OCI-LY7 (cell line): ENCODE measurements at regions not wholly inside any gene's neighbourhood (a gene's known extent, or its start where the extent isn't known, plus 50 kb on each side); places are given as distances from the start of the nearest gene placed in this dataset.

Experiments used
- BruUV-seq: library from RNA; stranded (reverse); fragments of 400-500 nt; replicated peaks from 2 replicates; lab custom pipeline; 2021; lab: Mats Ljungman, UMichigan
- CTCF ChIA-PET: fragments of 300-600 bp; sonication (Branson Sonifier 250); formaldehyde crosslinking; loops from one replicate; lab custom pipeline; 2022; ENCODE audit warnings: antibody characterized with exemption; ENCODE audit not compliant: unreplicated experiment; lab: Charles Lee
- POLR2A ChIA-PET: fragments of 300-600 bp; sonication (Branson Sonifier 250); formaldehyde crosslinking; loops from one replicate; lab custom pipeline; 2022; ENCODE audit warnings: antibody characterized with exemption; lab: Charles Lee
- DNase-seq: peaks from one replicate; pipeline ENCODE4 v3.0.0-alpha.2; 2015; ENCODE audit warnings: low spot score
- H2AFZ ChIP-seq: fragments of 200-600 bp; sonication (generic), shearing (Covaris generic); 2 replicates; pipeline ENCODE4 v1.6.1; 2014; ENCODE audit warnings: mild to moderate bottlenecking, antibody characterized with exemption, low read length, moderate library complexity
- H3K27ac ChIP-seq: fragments of 200-600 bp; sonication (generic); 2 replicates; pipeline ENCODE4 v1.5.1; 2014; ENCODE audit warnings: mixed run types, low read depth, mild to moderate bottlenecking, moderate library complexity, low read length, inconsistent platforms; ENCODE audit not compliant: poor library complexity, severe bottlenecking
- H3K36me3 ChIP-seq: fragments of 200-600 bp; sonication (generic); 2 replicates; pipeline ENCODE4 v1.6.1; 2014; ENCODE audit warnings: mild to moderate bottlenecking, antibody characterized with exemption, low read length, moderate library complexity, mixed read lengths; ENCODE audit not compliant: insufficient read depth
- H3K4me1 ChIP-seq: fragments of 200-600 bp; sonication (generic); 2 replicates; pipeline ENCODE4 v1.5.1; 2014; ENCODE audit warnings: mild to moderate bottlenecking, low read length; ENCODE audit not compliant: insufficient read depth, poor library complexity, severe bottlenecking
- H3K4me2 ChIP-seq: fragments of 200-600 bp; sonication (generic); 2 replicates; pipeline ENCODE4 v1.6.1; 2014; ENCODE audit warnings: mild to moderate bottlenecking, low read length
- H3K4me3 ChIP-seq: fragments of 200-600 bp; sonication (generic); 2 replicates; pipeline ENCODE4 v1.5.1; 2014; ENCODE audit warnings: mild to moderate bottlenecking, low read depth, low read length; ENCODE audit not compliant: poor library complexity, severe bottlenecking
- H3K79me2 ChIP-seq: fragments of 200-600 bp; sonication (generic); 2 replicates; pipeline ENCODE4 v1.6.1; 2016; ENCODE audit warnings: low read depth, mild to moderate bottlenecking, low read length, moderate library complexity, mixed read lengths; ENCODE audit not compliant: insufficient read depth
- H3K9me2 ChIP-seq: fragments of 200-600 bp; sonication (generic); 2 replicates; pipeline ENCODE4 v1.6.1; 2016; ENCODE audit warnings: mild to moderate bottlenecking, low read length, mixed read lengths; ENCODE audit not compliant: insufficient read depth
- H3K9me3 ChIP-seq: fragments of 200-600 bp; sonication (generic); 2 replicates; pipeline ENCODE4 v1.6.1; 2014; ENCODE audit warnings: mild to moderate bottlenecking, mixed run types, low read length, mixed read lengths
- H4K20me1 ChIP-seq: fragments of 200-600 bp; sonication (generic); 2 replicates; pipeline ENCODE4 v1.6.1; 2014; ENCODE audit warnings: mild to moderate bottlenecking, antibody characterized with exemption, low read length, moderate library complexity, mixed read lengths; ENCODE audit not compliant: insufficient read depth
- EZH2phosphoT487 ChIP-seq: fragments of 200-600 bp; sonication (generic); IDR thresholded peaks from 2 replicates; pipeline ENCODE4 v1.6.1; 2018; ENCODE audit warnings: low read depth, borderline replicate concordance, mild to moderate bottlenecking, mixed run types, antibody characterized with exemption, low read length, moderate library complexity, mixed read lengths
- intact Hi-C: fragments of 100-400 bp; cut with micrococcal nuclease; formaldehyde crosslinking; loops from one replicate; pipeline ENCODE4 v1.10.0; 2022; ENCODE audit not compliant: unreplicated experiment
- TF ChIP-seq, protein P1 (sequence below): fragments of 200-600 bp; sonication (generic); conservative IDR thresholded peaks from 2 replicates; pipeline ENCODE4 v1.5.1; 2014; ENCODE audit warnings: mild to moderate bottlenecking, antibody characterized with exemption, low read length, moderate library complexity, mixed read lengths

- Histone ChIP-seq H4K20me1 (no peaks in the 10 kb centered on the region), H3K27ac (no peak overlapping the region), H3K9me2 (no peaks in the 10 kb centered on the region), H3K79me2 (no peaks in the 10 kb centered on the region), H3K9me3 (no peaks in the 10 kb centered on the region), H3K4me3 (no peak overlapping the region), H2AFZ (no peak overlapping the region), H3K36me3 (no peaks in the 10 kb centered on the region), H3K4me2 (no peak overlapping the region), H3K4me1 (no peaks in the 10 kb centered on the region)
- intact Hi-C loops = no loop called here
- TF ChIP-seq, protein P1, sequence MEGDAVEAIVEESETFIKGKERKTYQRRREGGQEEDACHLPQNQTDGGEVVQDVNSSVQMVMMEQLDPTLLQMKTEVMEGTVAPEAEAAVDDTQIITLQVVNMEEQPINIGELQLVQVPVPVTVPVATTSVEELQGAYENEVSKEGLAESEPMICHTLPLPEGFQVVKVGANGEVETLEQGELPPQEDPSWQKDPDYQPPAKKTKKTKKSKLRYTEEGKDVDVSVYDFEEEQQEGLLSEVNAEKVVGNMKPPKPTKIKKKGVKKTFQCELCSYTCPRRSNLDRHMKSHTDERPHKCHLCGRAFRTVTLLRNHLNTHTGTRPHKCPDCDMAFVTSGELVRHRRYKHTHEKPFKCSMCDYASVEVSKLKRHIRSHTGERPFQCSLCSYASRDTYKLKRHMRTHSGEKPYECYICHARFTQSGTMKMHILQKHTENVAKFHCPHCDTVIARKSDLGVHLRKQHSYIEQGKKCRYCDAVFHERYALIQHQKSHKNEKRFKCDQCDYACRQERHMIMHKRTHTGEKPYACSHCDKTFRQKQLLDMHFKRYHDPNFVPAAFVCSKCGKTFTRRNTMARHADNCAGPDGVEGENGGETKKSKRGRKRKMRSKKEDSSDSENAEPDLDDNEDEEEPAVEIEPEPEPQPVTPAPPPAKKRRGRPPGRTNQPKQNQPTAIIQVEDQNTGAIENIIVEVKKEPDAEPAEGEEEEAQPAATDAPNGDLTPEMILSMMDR = no peak
- no peak for TF ChIP-seq EZH2phosphoT487
- no TSS peak for BruUV-seq
- ChIA-PET POLR2A (interaction anchor here (0.6 kb wide), 1 partner anchor 15 kb away, joined by 3 read pairs; no protein-coding TSS in a partner anchor), CTCF (no interaction called here)
- no peak for DNase-seq
Observed at GRCh38 chr14:97489750-97490149, 692.6 kb downstream of the VRK1 start.

GRCh38 chr14:97490521-97491070 lies 693.4 kb downstream of the VRK1 start:
- Histone ChIP-seq H3K4me2 (no peak overlapping the region), H3K36me3 (no peaks in the 10 kb centered on the region), H3K9me3 (no peaks in the 10 kb centered on the region), H3K79me2 (no peaks in the 10 kb centered on the region), H2AFZ (no peak overlapping the region), H4K20me1 (no peaks in the 10 kb centered on the region), H3K4me3 (no peak overlapping the region), H3K9me2 (no peaks in the 10 kb centered on the region), H3K4me1 (no peaks in the 10 kb centered on the region), H3K27ac (no peak overlapping the region)
- BruUV-seq = no TSS peak
- DNase-seq = no peak
- TF ChIP-seq EZH2phosphoT487 = no peak
- TF ChIP-seq, protein P1 = no peak
- intact Hi-C loops = no loop called here
- ChIA-PET POLR2A (no interaction called here), CTCF (no interaction called here)

GRCh38 chr14:97491697-97492096 lies 694.5 kb downstream of the VRK1 start:
- POLR2A ChIA-PET = no interaction called here
- TF ChIP-seq, protein P1 = no peak
- no peak for TF ChIP-seq EZH2phosphoT487
- BruUV-seq = no TSS peak

More at GRCh38 chr14:97491697-97492096, 694.5 kb downstream of the VRK1 start:
- H3K4me3 ChIP-seq = no peak overlapping the region
- no peaks in the 10 kb centered on the region for H3K36me3 ChIP-seq
- H3K9me3 ChIP-seq = no peaks in the 10 kb centered on the region
- H3K4me1 ChIP-seq = no peaks in the 10 kb centered on the region
- H3K79me2 ChIP-seq = no peaks in the 10 kb centered on the region
- CTCF ChIA-PET = no interaction called here
- DNase-seq = no peak
- H2AFZ ChIP-seq = no peak overlapping the region
- H3K4me2 ChIP-seq = no peak overlapping the region
- no peaks in the 10 kb centered on the region for H3K9me2 ChIP-seq
- no peaks in the 10 kb centered on the region for H4K20me1 ChIP-seq
- no peak overlapping the region for H3K27ac ChIP-seq
- intact Hi-C loops = no loop called here
